ENCODE measurements at regions not wholly inside any gene's neighbourhood (a gene's known extent, or its start where the extent isn't known, plus 50 kb on each side); places are given as distances from the start of the nearest gene placed in this dataset.

DNA sequence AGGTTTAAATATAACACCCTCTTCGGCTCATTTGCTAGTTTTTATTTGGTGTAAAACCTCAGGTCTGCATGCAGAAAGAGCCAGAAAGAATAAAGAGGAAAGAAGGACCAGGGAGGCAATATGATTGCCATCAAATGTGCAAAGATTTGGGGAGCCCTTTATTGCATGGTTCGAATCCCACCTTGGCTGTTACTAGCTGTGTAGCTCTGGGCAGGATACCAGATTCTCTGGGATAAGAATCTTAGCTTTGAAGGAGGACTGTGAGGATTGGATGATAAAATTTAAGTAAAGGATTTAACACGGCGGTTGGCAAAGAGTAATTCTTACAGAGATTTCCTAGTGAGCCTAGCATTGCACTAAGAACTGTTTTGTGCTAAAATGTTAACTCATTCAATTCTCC, 510.2 kb upstream of the LCORL start:
- Histone ChIP-seq H2BK12ac (ENCODE audit: insufficient read length, low read depth, low read length) (no peak overlapping the region), H3T11ph (ENCODE audit: low read length) (no peak overlapping the region), H3K4me1 (ENCODE audit: insufficient read depth, low read length) (no peaks in the 10 kb centered on the region), H2AK5ac (ENCODE audit: insufficient read length, low read length) (no peak overlapping the region), H3K56ac (ENCODE audit: insufficient read length, low read depth, low read length) (no peak overlapping the region), H2AFZ (ENCODE audit: low read length) (no peak overlapping the region), H3K4ac (ENCODE audit: low read depth, low read length) (no peak overlapping the region), H3K79me1 (ENCODE audit: insufficient read depth, low read depth, low read length, poor library complexity, severe bottlenecking) (no peaks in the 10 kb centered on the region), H4K91ac (ENCODE audit: insufficient read length, low read depth, low read length) (no peak overlapping the region), H3K9ac (ENCODE audit: extremely low read depth, insufficient read length, low read length) (no peak overlapping the region), H4K20me1 (ENCODE audit: control insufficient read depth, insufficient read depth, insufficient read length) (no peaks in the 10 kb centered on the region), H2BK120ac (ENCODE audit: low read depth, low read length, poor library complexity, severe bottlenecking) (no peak overlapping the region), H3K18ac (ENCODE audit: insufficient read length, low read depth, low read length) (no peak overlapping the region), H3K27me3 (ENCODE audit: insufficient read depth, low read length) (no peaks in the 10 kb centered on the region), H3K23ac (ENCODE audit: insufficient read length, low read depth, low read length) (no peak overlapping the region), H2BK5ac (ENCODE audit: insufficient read length, low read length) (no peak overlapping the region), H2BK15ac (ENCODE audit: low read depth, low read length) (no peak overlapping the region), H4K8ac (replicated peaks; ENCODE audit: insufficient read length, low read depth, low read length) (no peak overlapping the region), H3K27ac (ENCODE audit: insufficient read length, low read depth, low read length) (no peak overlapping the region), H3K4me2 (ENCODE audit: insufficient read depth, insufficient read length, low read length) (no peak overlapping the region), H3K14ac (ENCODE audit: insufficient read depth, low read length) (no peak overlapping the region), H2BK20ac (ENCODE audit: low read depth, low read length, poor library complexity, severe bottlenecking) (no peak overlapping the region), H4K5ac (ENCODE audit: insufficient read length, low read depth, low read length) (no peak overlapping the region), H3K9me3 (ENCODE audit: control insufficient read depth, low read depth, low read length) (no peaks in the 10 kb centered on the region), H3K23me2 (ENCODE audit: insufficient read length, low read depth, low read length, poor library complexity, severe bottlenecking) (no peaks in the 10 kb centered on the region), H3K79me2 (ENCODE audit: insufficient read depth, low read length) (no peaks in the 10 kb centered on the region)
- TF ChIP-seq, protein P1, sequence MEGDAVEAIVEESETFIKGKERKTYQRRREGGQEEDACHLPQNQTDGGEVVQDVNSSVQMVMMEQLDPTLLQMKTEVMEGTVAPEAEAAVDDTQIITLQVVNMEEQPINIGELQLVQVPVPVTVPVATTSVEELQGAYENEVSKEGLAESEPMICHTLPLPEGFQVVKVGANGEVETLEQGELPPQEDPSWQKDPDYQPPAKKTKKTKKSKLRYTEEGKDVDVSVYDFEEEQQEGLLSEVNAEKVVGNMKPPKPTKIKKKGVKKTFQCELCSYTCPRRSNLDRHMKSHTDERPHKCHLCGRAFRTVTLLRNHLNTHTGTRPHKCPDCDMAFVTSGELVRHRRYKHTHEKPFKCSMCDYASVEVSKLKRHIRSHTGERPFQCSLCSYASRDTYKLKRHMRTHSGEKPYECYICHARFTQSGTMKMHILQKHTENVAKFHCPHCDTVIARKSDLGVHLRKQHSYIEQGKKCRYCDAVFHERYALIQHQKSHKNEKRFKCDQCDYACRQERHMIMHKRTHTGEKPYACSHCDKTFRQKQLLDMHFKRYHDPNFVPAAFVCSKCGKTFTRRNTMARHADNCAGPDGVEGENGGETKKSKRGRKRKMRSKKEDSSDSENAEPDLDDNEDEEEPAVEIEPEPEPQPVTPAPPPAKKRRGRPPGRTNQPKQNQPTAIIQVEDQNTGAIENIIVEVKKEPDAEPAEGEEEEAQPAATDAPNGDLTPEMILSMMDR (conservative IDR thresholded peaks at IDR 0.05) = no peak
- no peaks in the 10 kb centered on the region for H3K9me3 Mint-ChIP-seq
- no peak overlapping the region for H3K27ac Mint-ChIP-seq
- H3K36me3 Mint-ChIP-seq (ENCODE audit: insufficient read depth in 1 of 3, low read depth in 3 of 3) = no peaks in the 10 kb centered on the region
- no peaks in the 10 kb centered on the region for H3K4me1 Mint-ChIP-seq
- H3K4me3 Mint-ChIP-seq = no peak overlapping the region
- no peak for DNase-seq
- no CpG with 5 or more reads among the region's 4 CpGs for WGBS (ENCODE audit: extremely low coverage, insufficient read length, low lambda C conversion rate)
- H3K27me3 Mint-ChIP-seq (ENCODE audit: low read depth) = no peaks in the 10 kb centered on the region
